Neural cell (in vitro differentiated cells): ENCODE measurements at regions not wholly inside any gene's neighbourhood (a gene's known extent, or its start where the extent isn't known, plus 50 kb on each side); places are given as distances from the start of the nearest gene placed in this dataset.
"Not testable (repeated sequence)": the region's sequence is repeated elsewhere in the genome, so short reads cannot be mapped to it uniquely, and the experiment has no call there.

Experiments
- H2AFZ ChIP-seq: fragments of 200-600, 300-800 bp; sonication (generic), shearing (Covaris generic); 2 replicates; pipeline ENCODE4 v1.6.0; 2014; ENCODE audit warnings: low read depth, mild to moderate bottlenecking, antibody characterized with exemption, low read length, moderate library complexity
- H3F3A ChIP-seq: fragments of 200-600 bp; shearing (Covaris generic); 2 replicates; pipeline ENCODE4 v1.6.1; 2016; ENCODE audit warnings: mild to moderate bottlenecking, moderate library complexity, mixed read lengths, antibody characterized with exemption, low read length; ENCODE audit not compliant: insufficient read depth, poor library complexity, severe bottlenecking
- H3K27ac ChIP-seq: fragments of 200-600, 300-800 bp; sonication (generic), shearing (Covaris generic); 2 replicates; pipeline ENCODE4 v1.5.1; 2014; ENCODE audit warnings: mild to moderate bottlenecking, low read length, moderate library complexity
- H3K27me3 ChIP-seq: fragments of 300-800, 200-600 bp; sonication (generic), shearing (Covaris generic); 2 replicates; pipeline ENCODE4 v1.6.0; 2014; ENCODE audit warnings: mild to moderate bottlenecking, low read depth, low read length, moderate library complexity; ENCODE audit not compliant: insufficient read depth
- H3K36me3 ChIP-seq: fragments of 300-800, 200-600 bp; sonication (generic), shearing (Covaris generic); 2 replicates; pipeline ENCODE4 v1.5.1; 2014; ENCODE audit warnings: mild to moderate bottlenecking, antibody characterized with exemption, low read length, moderate library complexity; ENCODE audit not compliant: insufficient read depth
- H3K4me2 ChIP-seq: fragments of 300-800, 200-600 bp; sonication (generic), shearing (Covaris generic); 2 replicates; pipeline ENCODE4 v1.6.0; 2014; ENCODE audit warnings: mild to moderate bottlenecking, low read length
- H3K4me3 ChIP-seq: fragments of 300-800, 200-600 bp; sonication (generic), shearing (Covaris generic); 2 replicates; pipeline ENCODE4 v1.5.1; 2014; ENCODE audit warnings: mild to moderate bottlenecking, low read length, moderate library complexity
- H3K79me2 ChIP-seq: fragments of 200-600 bp; shearing (Covaris generic); replicated peaks from 2 replicates; pipeline ENCODE4 v1.6.0; 2014; ENCODE audit warnings: mild to moderate bottlenecking, low read length, moderate library complexity; ENCODE audit not compliant: insufficient read depth
- H3K9ac ChIP-seq: fragments of 300-800, 200-600 bp; sonication (generic), shearing (Covaris generic); 2 replicates; pipeline ENCODE4 v1.6.1; 2016; ENCODE audit warnings: mild to moderate bottlenecking, low read length, mixed read lengths
- H3K9me2 ChIP-seq: fragments of 200-600 bp; shearing (Covaris generic); 2 replicates; pipeline ENCODE4 v1.6.1; 2016; ENCODE audit warnings: mild to moderate bottlenecking, low read length, mixed read lengths; ENCODE audit not compliant: insufficient read depth
- H3K9me3 ChIP-seq: fragments of 200-600, 300-800 bp; sonication (generic), shearing (Covaris generic); 2 replicates; pipeline ENCODE4 v1.6.1; 2016; ENCODE audit warnings: mild to moderate bottlenecking, mixed run types, low read length, moderate library complexity, mixed read lengths
- H4K20me1 ChIP-seq: fragments of 200-600 bp; shearing (Covaris generic); 2 replicates; pipeline ENCODE4 v1.6.1; 2016; ENCODE audit warnings: mild to moderate bottlenecking, mixed run types; ENCODE audit not compliant: insufficient read depth
- CTCF ChIP-seq: fragments of 450-650 bp; IDR thresholded peaks from 2 replicates; pipeline ENCODE4 v1.5.1; 2014; ENCODE audit warnings: antibody characterized with exemption, mild to moderate bottlenecking, moderate library complexity; ENCODE audit not compliant: poor library complexity, severe bottlenecking
- EP300 ChIP-seq: fragments of 450-650 bp; conservative IDR thresholded peaks from 2 replicates; pipeline ENCODE4 v1.6.1; 2014; ENCODE audit warnings: antibody characterized with exemption, mild to moderate bottlenecking, moderate library complexity; ENCODE audit not compliant: poor library complexity, severe bottlenecking
- EZH2 ChIP-seq: fragments of 200-600, 300-800 bp; shearing (Covaris generic), sonication (generic); IDR thresholded peaks from 2 replicates; pipeline ENCODE4 v1.6.1; 2014; ENCODE audit warnings: antibody characterized with exemption, low read length, borderline replicate concordance, mild to moderate bottlenecking; ENCODE audit not compliant: insufficient read depth, poor library complexity, severe bottlenecking
- MXI1 ChIP-seq: fragments of 450-650 bp; conservative IDR thresholded peaks from 2 replicates; pipeline ENCODE4 v1.6.1; 2014; ENCODE audit warnings: antibody characterized with exemption, mild to moderate bottlenecking; ENCODE audit not compliant: poor library complexity, severe bottlenecking
- POLR2AphosphoS5 ChIP-seq: IDR thresholded peaks from 2 replicates; pipeline ENCODE4 v1.6.1; 2012
- RAD21 ChIP-seq: fragments of 450-650 bp; conservative IDR thresholded peaks from 2 replicates; pipeline ENCODE4 v1.6.1; 2014; ENCODE audit warnings: antibody characterized with exemption, mild to moderate bottlenecking, moderate library complexity
- REST ChIP-seq: IDR thresholded peaks from 2 replicates; pipeline ENCODE4 v1.6.1; 2012; ENCODE audit warnings: borderline replicate concordance
- SMC3 ChIP-seq: fragments of 450-650 bp; conservative IDR thresholded peaks from 2 replicates; pipeline ENCODE4 v1.6.1; 2014; ENCODE audit warnings: antibody characterized with exemption, mild to moderate bottlenecking, moderate library complexity; ENCODE audit not compliant: poor library complexity
- TAF1 ChIP-seq: IDR thresholded peaks from 2 replicates; pipeline ENCODE4 v1.6.1; 2012; ENCODE audit warnings: low read depth

GRCh38 chr2:3899536-3900155 lies 196.3 kb downstream of the DCDC2C start:
- H3K9me2 ChIP-seq, result no peaks in the 10 kb centered on the region
- no peaks in the 10 kb centered on the region for H3K36me3 ChIP-seq
- no peak for TF ChIP-seq SMC3
- no peak overlapping the region for H2AFZ ChIP-seq
- no peaks in the 10 kb centered on the region for H3F3A ChIP-seq
- H3K79me2 ChIP-seq, result no peaks in the 10 kb centered on the region
- no peak overlapping the region for H3K4me2 ChIP-seq
- H3K4me3 ChIP-seq, result no peak overlapping the region
- H3K27ac ChIP-seq, result no peak overlapping the region
- H3K27me3 ChIP-seq, result no peaks in the 10 kb centered on the region
- H3K9me3 ChIP-seq, result no peaks in the 10 kb centered on the region
- H3K9ac ChIP-seq, result no peak overlapping the region
- no peaks in the 10 kb centered on the region for H4K20me1 ChIP-seq

- no peaks in the 10 kb centered on the region for H3K27me3 ChIP-seq
- TF ChIP-seq TAF1 (no peak), EP300 (no peak), EZH2 (no peak), MXI1 (no peak), REST (no peak), SMC3 (no peak), POLR2AphosphoS5 (no peak)
- H3K79me2 ChIP-seq, result no peaks in the 10 kb centered on the region
- no peaks in the 10 kb centered on the region for H3F3A ChIP-seq
- no peaks in the 10 kb centered on the region for H3K9me3 ChIP-seq
- no peak overlapping the region for H3K4me2 ChIP-seq
- H4K20me1 ChIP-seq, result no peaks in the 10 kb centered on the region
- no peak overlapping the region for H3K4me3 ChIP-seq
- H2AFZ ChIP-seq, result no peak overlapping the region
- no peak overlapping the region for H3K27ac ChIP-seq
- H3K36me3 ChIP-seq, result no peaks in the 10 kb centered on the region
- no peak overlapping the region for H3K9ac ChIP-seq
- H3K9me2 ChIP-seq, result no peaks in the 10 kb centered on the region
Observed at GRCh38 chr2:3902131-3902530, 198.8 kb downstream of the DCDC2C start.

- Histone ChIP-seq H3K4me3 (no peak overlapping the region), H2AFZ (no peak overlapping the region), H3K79me2 (no peaks in the 10 kb centered on the region), H3K9me3 (no peaks in the 10 kb centered on the region), H3K9me2 (no peaks in the 10 kb centered on the region), H3F3A (no peaks in the 10 kb centered on the region), H3K27me3 (no peaks in the 10 kb centered on the region), H3K27ac (no peak overlapping the region), H4K20me1 (no peaks in the 10 kb centered on the region), H3K9ac (no peak overlapping the region), H3K36me3 (no peaks in the 10 kb centered on the region), H3K4me2 (no peak overlapping the region)
- TF ChIP-seq POLR2AphosphoS5 (no peak), RAD21 (no peak), CTCF (no peak), EZH2 (no peak), REST (no peak)
Observed at GRCh38 chr2:3904061-3904460, 200.7 kb downstream of the DCDC2C start.

GRCh38 chr2:3908498-3908897 lies 205.1 kb downstream of the DCDC2C start:
- not testable (repeated sequence) for H3K27ac ChIP-seq, H2AFZ ChIP-seq, H3K4me2 ChIP-seq, H4K20me1 ChIP-seq, H3K4me3 ChIP-seq, H3K9me2 ChIP-seq, H3K27me3 ChIP-seq, H3F3A ChIP-seq, H3K9ac ChIP-seq, H3K9me3 ChIP-seq, H3K36me3 ChIP-seq, H3K79me2 ChIP-seq
